ENCODE measurements at regions not wholly inside any gene's neighbourhood (a gene's known extent, or its start where the extent isn't known, plus 50 kb on each side); places are given as distances from the start of the nearest gene placed in this dataset.
"Not testable (repeated sequence)": the region's sequence is repeated elsewhere in the genome, so short reads cannot be mapped to it uniquely, and the experiment has no call there.

DNA sequence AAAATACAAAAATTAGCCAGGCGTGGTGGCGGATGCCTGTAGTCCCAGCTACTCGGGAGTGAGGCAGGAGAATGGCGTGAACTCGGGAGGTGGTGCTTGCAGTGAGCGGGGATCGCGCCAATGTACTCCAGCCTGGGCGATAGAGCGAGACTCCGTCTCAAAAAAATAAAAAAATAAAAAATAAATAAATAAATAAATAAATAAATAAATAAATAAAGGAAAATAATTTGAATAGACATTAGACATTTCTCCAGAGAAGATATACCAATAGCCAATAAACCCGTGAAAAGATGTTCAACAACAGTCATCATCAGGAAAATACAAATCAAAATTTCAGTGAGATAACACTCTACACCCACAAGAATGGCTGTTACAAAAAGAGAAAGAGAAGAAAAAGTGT is 1302.4 kb upstream of the GYPC start:
- not testable (repeated sequence) for DNase-seq (ENCODE audit: low read depth in 2 of 2, low spot score in 1 of 2)

DNA sequence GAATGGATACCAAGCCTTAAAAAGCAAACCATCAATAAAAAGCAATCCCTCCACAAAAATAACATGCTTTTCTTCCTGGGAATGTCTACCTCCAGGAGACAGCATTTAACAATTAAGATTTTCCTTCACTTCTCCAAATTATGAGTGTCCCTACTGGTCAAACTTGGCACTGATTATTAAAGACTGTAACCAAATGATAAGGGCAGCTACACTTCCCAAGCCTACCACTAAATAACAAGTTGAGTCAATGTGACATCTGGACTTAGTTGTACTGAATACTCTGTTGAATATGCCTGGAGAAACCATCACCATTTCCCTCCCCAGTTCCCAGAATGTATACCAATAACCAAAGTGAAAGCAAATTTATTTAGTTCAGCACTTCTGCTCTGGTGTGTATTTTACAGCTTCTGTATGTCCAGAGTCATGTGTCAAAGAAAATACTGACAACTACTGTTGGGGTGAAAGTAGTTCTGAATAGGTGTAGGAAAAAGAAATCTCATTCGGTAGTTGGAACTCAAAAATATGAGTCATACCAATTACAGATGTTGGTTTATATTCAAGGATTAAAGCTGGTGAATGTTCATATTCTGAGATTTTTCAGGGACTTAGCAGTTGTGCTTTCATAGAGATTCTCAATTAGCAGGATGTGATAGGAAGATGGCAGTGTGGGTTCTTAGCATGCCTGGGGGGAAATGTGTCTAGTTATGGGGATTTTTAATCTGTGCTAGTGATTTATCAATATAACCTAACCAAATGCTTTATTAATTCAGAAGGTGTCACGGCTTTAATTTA is 1291.6 kb upstream of the GYPC start:
- DNase-seq (ENCODE audit: low read depth in 2 of 2, low spot score in 1 of 2), result no peak

DNA sequence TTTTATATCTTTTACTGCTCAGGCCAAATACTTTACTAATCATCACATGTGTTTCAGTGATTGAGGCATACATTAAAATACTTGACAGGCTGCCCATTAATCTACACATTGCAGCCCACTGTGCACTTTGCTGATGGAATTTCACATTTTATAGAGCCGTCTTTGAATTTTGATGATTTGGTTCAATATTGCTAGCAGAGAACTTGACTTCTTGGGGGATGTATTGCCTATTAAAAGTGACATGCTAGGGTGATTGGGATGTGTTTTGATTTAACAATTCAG is 1291.0 kb upstream of the GYPC start:
- DNase-seq (ENCODE audit: low read depth in 2 of 2, low spot score in 1 of 2), result no peak

DNA sequence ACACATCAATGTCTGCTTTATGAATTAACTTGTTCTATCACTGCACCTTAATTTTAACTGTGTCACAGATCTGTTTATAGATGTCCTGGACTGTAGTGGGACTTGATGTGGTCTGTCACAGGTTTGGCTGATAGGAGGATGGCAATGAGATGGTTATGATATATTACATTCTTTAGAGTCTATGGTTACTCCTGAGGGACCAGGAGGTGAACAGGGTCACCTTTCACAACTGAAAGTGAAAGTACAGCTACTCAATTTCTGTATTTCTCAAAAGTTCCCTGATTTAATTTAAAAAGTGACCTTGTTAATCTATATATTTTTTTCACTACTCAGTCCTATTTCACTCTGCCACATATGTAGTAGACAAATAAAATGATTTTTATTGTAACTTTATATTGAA is 1284.1 kb upstream of the GYPC start:
- DNase-seq (ENCODE audit: low read depth in 2 of 2, low spot score in 1 of 2), result no peak

DNA sequence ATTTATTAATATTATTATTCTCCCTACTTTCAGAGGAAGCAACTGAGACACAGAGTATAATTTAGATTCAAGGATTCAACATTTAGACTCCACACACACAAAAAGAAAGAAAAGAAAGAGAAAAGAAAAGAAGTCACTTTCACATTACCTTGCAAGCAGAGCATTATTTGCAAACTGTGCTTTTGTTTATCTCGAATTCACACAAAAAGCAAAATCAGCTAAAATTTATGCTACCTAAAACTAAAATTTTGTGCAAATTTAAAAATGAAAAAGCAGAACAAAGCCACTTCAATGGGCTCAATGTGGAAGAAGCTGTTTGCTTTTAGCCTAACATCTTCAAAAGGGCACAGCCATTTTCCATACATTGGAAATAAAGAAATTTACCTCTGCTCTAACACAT is 1282.7 kb upstream of the GYPC start:
- no peak for DNase-seq (ENCODE audit: low read depth in 2 of 2, low spot score in 1 of 2)

DNA sequence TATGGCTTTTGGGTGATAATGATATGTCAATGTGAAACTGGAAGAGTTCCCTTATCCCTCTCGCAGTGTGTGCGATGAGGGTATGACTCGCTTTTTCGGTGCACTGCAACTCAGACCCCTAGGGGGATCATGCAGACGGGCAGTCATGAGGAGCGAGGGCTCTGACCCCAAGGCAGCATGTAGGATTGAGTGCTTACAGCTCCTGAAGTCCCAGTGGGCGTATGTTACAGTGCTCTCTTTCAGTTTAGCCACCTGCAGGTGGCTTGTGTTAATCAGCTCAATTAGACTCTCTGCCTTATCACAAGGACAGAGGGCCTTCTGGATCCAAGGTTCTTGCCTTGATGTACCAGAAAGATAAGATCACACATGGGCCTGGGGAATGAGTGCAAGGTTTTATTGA is 1269.9 kb upstream of the GYPC start:
- no peak for DNase-seq (ENCODE audit: low read depth in 2 of 2, low spot score in 1 of 2)

DNA sequence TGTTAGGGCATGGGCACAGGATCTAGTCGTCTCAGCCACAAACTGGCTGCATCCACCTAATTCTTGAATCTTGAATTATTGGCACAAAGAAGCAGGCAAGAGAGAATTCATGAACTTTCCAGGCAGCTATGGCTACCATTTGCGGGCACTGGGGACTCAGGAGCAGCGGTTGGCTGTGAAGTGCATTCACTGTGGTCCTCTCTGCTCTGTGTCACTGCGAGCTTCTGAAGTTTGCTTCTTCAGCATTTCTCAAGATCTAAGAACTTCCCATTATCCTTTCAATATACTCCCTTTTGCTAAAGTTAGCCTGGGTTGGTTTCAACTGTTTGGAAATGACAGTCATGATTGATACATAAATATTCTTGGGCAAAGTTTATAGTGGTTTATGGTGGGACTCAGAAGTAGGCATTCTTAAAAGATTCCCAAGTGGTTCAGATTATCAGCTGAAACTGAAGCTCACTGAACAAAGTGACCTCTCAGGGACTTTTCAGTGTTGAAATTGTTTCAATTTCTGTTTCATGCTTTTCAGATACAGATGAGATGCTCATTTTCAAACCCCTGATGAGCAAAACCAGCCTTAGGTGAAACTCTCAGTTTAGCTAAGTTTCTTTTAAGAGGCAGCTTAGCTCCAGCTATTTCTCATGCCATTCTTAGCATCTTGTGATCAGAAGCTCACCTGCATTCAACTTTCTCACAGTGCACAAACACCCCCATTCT is 1258.3 kb upstream of the GYPC start:
- DNase-seq (ENCODE audit: low read depth in 2 of 2, low spot score in 1 of 2), result no peak

DNA sequence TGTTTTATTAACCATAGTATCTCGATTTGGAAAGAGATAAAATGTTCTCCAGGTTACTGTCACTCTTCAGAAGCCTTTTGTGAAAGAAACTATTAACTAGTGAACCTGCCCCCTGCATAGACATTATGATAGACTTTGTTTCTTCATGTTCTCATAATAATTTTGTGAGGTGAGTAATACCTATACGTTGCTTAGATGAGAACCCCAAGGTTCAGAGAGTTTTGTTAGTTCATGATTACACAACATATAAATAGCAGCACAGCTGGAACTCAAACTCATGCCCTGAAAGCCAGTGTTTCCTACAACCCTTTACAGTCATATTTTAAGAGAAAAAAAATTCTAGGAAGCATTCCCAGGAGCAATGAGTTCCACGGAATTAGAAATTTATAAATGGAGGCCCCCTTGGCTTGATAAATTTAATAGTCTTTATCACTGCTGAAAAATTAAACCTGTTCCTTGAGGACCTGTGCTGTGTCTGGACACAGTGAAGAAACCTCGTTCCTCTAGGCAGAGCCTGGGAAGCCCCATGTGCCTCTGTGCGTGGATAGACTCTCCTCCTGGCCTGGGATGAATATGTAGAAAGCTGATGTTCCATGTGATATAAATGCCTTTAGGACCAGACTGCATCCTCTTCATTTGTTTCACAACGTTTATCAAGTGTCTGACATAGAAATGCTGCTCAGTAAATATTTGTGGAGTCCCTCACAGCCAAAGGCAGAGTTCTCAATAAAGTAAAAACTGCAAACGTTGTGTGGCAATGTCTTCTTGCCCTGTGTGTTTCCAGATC is 1257.0 kb upstream of the GYPC start:
- DNase-seq (ENCODE audit: low read depth in 2 of 2, low spot score in 1 of 2), result no peak

DNA sequence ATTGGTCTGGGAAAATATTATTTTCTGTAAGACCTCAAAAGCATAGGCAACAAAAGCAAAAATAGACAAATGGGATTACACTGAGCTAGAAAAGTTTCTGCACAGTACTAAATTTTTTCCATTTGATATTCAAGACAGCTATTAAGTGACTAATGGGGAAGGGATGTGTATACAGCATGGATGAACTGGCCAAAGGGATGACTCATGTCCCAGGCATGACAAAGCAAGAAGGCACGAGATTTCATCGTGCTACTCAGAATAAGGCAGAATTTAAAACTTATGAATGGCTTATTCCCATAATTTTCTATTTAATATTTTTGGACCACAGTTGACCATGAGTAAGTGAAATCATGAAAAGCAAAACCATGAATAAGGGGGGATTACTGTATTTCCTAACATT is 1250.1 kb upstream of the GYPC start:
- DNase-seq (ENCODE audit: low read depth in 2 of 2, low spot score in 1 of 2), result no peak

DNA sequence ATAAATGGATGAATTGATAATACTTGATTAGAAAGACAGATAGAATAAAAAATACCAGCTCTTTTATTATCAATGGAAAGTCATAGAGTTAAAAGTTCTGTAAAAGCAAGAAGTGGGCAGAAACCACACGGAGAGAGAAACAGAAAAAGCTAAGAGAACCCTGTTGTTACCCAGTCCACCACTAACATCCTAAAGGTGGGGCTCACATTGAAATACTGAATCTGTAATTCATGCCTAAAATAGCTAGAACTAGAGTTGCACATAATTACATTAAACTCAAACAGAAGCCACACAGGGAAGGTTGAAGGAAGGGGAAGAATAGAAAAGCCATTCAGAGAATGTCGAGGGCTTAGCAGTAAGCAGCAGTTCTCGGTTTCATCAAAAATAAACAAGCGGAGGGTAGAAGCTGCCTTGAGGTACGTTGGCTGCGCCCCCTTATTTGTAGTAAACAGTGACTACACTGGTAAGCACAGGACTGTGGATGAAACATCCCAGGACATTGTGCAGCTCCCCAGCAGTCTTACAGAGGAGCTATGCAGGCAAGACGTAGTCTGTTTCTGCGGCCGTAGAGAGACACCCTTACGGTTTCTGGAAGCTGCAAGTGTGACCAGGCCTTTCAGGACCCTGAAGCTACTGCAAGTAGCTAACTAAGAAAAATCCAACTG is 1247.0 kb upstream of the GYPC start:
- DNase-seq (ENCODE audit: low read depth in 2 of 2, low spot score in 1 of 2), result no peak

DNA sequence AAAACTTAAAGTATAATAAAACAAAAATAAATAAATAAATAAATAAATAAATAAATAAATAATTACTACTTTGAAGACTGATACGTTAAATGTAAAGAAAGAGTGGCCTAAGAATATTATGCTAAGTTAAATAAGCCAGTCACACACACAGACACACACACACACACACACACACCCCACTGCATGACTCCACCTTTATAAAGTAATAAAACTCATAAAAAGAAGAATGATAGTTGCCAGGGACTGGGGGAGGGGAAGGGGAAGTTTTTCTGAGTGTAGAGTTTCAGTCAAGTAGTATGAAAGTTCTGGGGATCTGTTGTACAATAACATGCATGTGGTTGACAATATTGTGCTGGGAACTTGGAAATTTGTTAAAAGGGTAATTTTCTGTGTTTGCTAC is 1237.5 kb upstream of the GYPC start:
- DNase-seq (ENCODE audit: low read depth in 2 of 2, low spot score in 1 of 2), result no peak

DNA sequence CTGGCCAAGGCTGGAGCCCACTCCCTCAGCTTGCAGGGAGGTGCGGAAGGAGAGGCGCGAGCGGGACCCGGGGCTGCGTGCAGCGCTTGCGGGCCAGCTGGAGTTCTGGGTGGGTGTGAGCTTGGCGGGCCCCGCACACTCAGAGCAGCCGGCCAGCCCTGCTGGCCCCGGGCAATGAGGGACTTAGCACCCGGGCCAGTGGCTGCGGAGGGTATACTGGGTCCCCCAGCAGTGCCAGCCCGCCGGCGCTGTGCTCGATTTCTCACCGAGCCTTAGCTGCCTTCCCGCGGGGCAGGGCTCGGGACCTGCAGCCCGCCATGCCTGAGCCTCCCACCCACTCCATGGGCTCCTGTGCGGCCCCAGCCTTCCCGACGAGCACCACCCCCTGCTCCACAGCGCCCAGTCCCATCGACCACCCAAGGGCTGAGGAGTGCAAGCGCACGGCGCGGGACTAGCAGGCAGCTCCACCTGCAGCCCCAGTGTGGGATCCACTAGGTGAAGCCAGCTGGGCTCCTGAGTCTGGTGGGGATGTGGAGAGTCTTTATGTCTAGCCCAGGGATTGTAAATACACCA is 1233.7 kb upstream of the GYPC start:
- DNase-seq (ENCODE audit: low read depth in 2 of 2, low spot score in 1 of 2), result not testable (repeated sequence)

DNA sequence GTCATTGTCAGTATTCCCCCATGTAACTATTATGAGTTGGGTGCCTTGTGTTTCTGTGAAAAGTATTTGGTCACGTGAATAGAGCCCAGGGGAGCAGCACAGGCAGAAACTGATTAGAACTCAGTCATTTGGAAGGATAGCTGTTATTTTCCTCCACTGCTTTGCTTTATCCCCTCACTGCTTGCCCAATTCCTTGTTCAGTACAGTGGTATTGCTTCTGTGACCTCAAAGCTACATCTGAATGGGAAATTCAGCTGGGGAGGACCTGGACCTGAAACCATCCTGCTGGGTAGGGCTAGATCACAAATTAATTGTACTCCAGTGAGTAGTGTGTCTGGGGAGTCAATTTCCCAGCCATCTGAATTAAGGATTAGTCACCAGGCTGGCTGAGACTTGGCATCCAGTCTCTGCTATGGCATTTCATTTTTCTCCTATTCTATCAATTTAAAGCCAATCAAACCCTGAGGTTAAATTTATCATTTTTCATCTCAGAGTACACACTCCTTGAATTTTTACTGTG is 1231.6 kb upstream of the GYPC start:
- no peak for DNase-seq (ENCODE audit: low read depth in 2 of 2, low spot score in 1 of 2)

DNA sequence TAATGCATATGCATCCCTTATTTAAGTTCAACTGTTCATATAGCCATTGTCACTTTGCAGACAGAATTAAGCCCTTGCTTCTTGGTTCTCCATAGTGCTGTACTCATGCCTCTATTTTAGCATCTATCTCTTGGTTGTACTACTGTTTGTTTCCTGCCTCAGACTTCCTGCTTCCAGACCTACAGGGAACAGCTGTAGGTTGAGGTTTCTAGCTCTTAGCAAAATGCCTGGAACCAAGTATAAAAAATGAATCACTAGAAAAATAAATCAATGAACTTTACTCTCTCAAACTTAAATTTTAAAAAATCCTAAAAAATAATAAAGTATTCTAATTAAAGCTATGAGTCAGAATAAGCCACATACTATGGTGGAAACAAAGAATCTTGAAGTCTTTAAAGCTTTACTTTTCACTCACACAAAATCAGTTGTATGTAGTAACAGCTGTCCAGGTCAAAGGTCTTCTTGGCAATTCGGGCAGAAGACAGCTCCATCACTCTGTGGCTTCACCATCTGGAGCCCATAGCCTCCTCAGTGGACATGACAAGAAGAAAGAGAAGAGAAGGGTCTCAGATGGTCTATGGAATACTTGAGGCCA is 1228.1 kb upstream of the GYPC start:
- no peak for DNase-seq (ENCODE audit: low read depth in 2 of 2, low spot score in 1 of 2)

DNA sequence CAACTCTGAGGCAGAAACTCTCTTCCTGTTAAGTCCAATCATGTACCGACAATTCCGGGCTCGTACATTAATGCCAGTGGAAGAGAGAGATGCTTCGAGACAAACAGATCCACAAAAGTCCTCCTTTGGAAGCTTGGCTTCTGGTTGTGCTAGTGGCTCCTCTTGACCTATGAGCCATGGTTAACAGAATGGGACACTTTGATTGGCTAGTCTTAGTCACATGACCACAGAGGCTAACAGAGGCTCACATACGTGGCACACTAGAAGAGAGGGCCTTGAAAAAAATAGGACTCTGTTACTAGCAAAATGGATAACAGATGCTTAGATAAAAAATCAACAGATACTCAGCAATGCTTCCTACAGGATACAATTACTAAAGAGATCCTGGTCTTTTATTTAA is 1211.9 kb upstream of the GYPC start:
- no peak for DNase-seq (ENCODE audit: low read depth in 2 of 2, low spot score in 1 of 2)

DNA sequence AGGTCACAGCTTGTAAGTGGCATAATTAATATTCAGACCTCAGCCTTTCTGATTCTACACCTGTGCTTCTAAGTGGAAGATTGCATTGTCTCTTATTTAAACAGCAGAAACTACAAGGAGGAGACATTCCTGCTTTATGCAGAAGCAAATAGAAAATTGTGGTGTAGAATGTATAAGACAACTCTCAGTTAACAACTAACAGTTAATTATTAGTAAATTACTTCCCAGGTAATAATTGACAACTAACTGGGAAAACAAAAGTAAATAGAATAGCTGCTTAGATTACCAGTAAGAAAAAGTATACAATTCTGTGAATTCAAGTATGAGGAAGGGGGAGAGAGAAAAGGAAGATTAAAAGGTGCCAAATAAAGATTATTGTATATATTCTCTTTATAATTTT is 1210.5 kb upstream of the GYPC start:
- no peak for DNase-seq (ENCODE audit: low read depth in 2 of 2, low spot score in 1 of 2)

DNA sequence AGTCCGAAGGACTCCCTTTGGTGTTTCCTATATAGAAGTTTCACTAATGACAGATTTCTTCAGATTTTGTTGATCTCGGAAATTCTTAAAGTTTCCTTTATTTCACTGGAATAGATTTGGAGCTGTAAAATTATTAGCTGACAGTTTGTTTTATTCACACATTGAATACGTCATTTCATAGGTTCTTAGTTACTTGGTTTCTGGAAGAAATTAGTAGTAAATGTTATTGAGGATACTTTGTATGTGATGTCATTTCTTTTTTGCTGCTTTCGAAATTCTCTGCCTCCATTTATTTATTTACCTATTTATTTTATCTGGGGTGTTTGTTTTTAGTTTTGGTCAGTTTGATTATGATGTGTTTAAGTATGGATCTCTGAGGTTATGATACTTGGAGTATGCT is 1205.9 kb upstream of the GYPC start:
- no peak for DNase-seq (ENCODE audit: low read depth in 2 of 2, low spot score in 1 of 2)

DNA sequence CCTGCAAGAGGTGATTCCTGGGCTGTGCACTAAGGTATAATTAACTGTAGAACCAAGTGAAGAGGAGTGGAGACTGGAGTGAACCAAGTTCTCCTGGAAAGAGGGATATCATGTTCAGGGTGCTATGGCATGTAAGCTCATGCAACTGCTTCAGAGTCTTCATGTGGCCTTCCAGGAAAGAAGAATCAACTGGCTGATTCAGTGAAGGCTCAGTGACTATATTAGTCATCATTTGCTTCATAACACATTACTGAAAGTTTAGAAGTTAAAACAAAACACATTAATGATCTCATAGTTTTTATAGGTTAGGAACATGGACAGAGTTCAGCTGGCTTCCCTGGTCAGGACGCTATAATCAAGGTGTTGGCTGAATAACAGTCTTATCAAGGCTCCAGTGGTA is 1200.8 kb upstream of the GYPC start:
- DNase-seq (ENCODE audit: low read depth in 2 of 2, low spot score in 1 of 2), result no peak

DNA sequence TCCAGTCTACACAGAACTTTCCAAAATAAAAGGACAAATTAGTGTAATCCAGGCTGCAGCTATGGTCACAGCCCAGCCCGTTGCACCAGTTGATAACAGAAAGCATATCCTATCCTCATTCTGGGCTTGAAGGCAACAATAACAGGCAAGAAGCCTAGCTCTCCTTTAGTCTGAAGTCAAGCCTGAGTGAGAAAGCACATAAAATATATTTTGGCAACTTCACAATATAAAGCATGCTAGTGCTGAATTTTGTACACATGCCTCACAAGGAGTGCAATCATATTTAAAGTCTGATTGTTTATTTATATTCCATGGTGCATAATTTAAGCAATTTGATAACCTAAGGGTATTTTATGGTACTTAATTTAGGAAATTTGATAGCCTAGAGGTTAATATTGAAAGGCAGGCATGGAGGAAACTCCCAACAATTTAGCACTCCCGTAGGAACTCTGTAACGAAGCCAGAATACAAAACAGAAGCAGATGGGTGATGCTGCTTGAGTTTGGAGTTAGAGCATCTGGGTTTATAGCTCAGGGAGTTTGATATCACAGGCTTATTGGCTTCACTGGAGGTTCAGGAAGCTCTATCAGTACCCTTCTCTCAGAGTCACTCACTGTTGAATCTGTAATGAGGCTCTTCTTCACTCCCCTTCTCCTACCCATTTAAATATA is 1199.1 kb upstream of the GYPC start:
- no peak for DNase-seq (ENCODE audit: low read depth in 2 of 2, low spot score in 1 of 2)

DNA sequence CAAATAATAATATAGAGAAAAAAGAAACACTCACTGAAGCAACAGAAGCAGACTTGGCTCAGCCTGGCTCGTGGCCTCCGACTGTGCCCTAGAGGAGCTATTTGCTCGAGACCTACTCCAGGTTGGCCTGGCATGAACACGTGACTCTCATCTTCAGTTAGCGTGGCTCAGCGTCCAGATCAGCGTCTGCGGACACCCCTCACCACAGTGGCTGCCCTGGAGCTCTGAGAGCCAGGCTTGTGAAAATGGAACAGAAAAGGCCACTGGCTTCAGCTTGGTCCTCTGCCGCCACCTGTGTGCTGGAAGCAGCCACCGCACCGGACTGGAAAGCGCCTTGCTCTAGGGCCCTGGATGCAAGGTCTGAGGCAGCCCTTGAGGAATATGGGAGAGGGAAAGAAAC is 1184.0 kb upstream of the GYPC start:
- no peak for DNase-seq (ENCODE audit: low read depth in 2 of 2, low spot score in 1 of 2)
